Activated CD8-positive, alpha-beta memory T cell treated with anti-CD3 and anti-CD28 coated beads, Interleukin-2, amount 50 U/mL, for 24 hours (primary cell): ENCODE measurements at regions not wholly inside any gene's neighbourhood (a gene's known extent, or its start where the extent isn't known, plus 50 kb on each side); places are given as distances from the start of the nearest gene placed in this dataset.
A peak's percentile ranks its signal among the peaks of the same experiment; 100 is the strongest.
"Not testable (repeated sequence)": the region's sequence is repeated elsewhere in the genome, so short reads cannot be mapped to it uniquely, and the experiment has no call there.

Experiments used
- DNase-seq: peaks from one replicate; pipeline ENCODE4 v3.0.0-alpha.2; 2020; ENCODE audit errors: extremely low read depth

GRCh38 chr19:13652810-13653590 lies 111.3 kb upstream of the MRI1 start:
- no peak for DNase-seq

- DNase-seq: no peak
Observed at GRCh38 chr19:13646758-13647157, 117.6 kb upstream of the MRI1 start.

- DNase-seq: no peak
Observed at GRCh38 chr19:13644645-13645044, 119.7 kb upstream of the MRI1 start.

- DNase-seq: no peak
Observed at GRCh38 chr19:13640611-13641010, 123.7 kb upstream of the MRI1 start.

- no peak for DNase-seq
Observed at GRCh38 chr19:13639342-13639929, 124.9 kb upstream of the MRI1 start.

GRCh38 chr19:13637664-13638063 lies 126.7 kb upstream of the MRI1 start:
- no peak for DNase-seq

GRCh38 chr19:13634658-13635057 lies 128.4 kb upstream of the CACNA1A start:
- DNase-seq: no peak

- no peak for DNase-seq
Observed at GRCh38 chr19:13633522-13633922, 127.2 kb upstream of the CACNA1A start.

GRCh38 chr19:13633109-13633508 lies 126.8 kb upstream of the CACNA1A start:
- DNase-seq: no peak

- DNase-seq: not testable (repeated sequence)
Observed at GRCh38 chr19:13632164-13632563, 125.9 kb upstream of the CACNA1A start.

GRCh38 chr19:13629687-13630357 lies 123.5 kb upstream of the CACNA1A start:
- no peak for DNase-seq

GRCh38 chr19:13627531-13627930 lies 121.3 kb upstream of the CACNA1A start:
- DNase-seq: no peak

- DNase-seq: no peak
Observed at GRCh38 chr19:13623716-13624710, 117.7 kb upstream of the CACNA1A start.

GRCh38 chr19:13622766-13623715 lies 116.8 kb upstream of the CACNA1A start:
- no peak for DNase-seq

GRCh38 chr19:13621413-13621812 lies 115.1 kb upstream of the CACNA1A start:
- DNase-seq: peak; percentile 10

GRCh38 chr19:13619203-13619632 lies 112.9 kb upstream of the CACNA1A start:
- DNase-seq: no peak

GRCh38 chr19:13615890-13616289 lies 109.6 kb upstream of the CACNA1A start:
- DNase-seq: no peak

GRCh38 chr19:13613447-13613846 lies 107.2 kb upstream of the CACNA1A start:
- DNase-seq: no peak

- no peak for DNase-seq
Observed at GRCh38 chr19:13611596-13611995, 105.3 kb upstream of the CACNA1A start.

GRCh38 chr19:13610039-13610691 lies 103.9 kb upstream of the CACNA1A start:
- DNase-seq: no peak
